HG02588 (cell line): ENCODE measurements at regions not wholly inside any gene's neighbourhood (a gene's known extent, or its start where the extent isn't known, plus 50 kb on each side); places are given as distances from the start of the nearest gene placed in this dataset.
"Not testable (repeated sequence)": the region's sequence is repeated elsewhere in the genome, so short reads cannot be mapped to it uniquely, and the experiment has no call there.

Experiments used
- ATAC-seq: cut with Tn5 transposase; IDR thresholded peaks from one replicate; pipeline ENCODE4 v1.9.1; 2021; ENCODE audit warnings: mild to moderate bottlenecking, moderate library complexity; ENCODE audit not compliant: unreplicated experiment

GRCh38 chr6:74343321-74343720 is 647.3 kb downstream of the CD109 start:
- ATAC-seq: not testable (repeated sequence)

GRCh38 chr6:74334722-74335121 is 638.7 kb downstream of the CD109 start:
- no peak for ATAC-seq

GRCh38 chr6:74333406-74333805 is 637.4 kb downstream of the CD109 start:
- ATAC-seq: no peak

- no peak for ATAC-seq
Measured at GRCh38 chr6:74320715-74321114, 624.7 kb downstream of the CD109 start.

GRCh38 chr6:74320074-74320473 is 624.1 kb downstream of the CD109 start:
- no peak for ATAC-seq

GRCh38 chr6:74319292-74319691 is 623.3 kb downstream of the CD109 start:
- no peak for ATAC-seq

GRCh38 chr6:74318738-74319137 is 622.7 kb downstream of the CD109 start:
- no peak for ATAC-seq

- no peak for ATAC-seq
Measured at GRCh38 chr6:74312081-74312480, 616.1 kb downstream of the CD109 start.

- ATAC-seq: no peak
Measured at GRCh38 chr6:74311431-74311830, 615.4 kb downstream of the CD109 start.

- ATAC-seq: no peak
Measured at GRCh38 chr6:74289884-74290283, 593.9 kb downstream of the CD109 start.

- ATAC-seq: no peak
Measured at GRCh38 chr6:74287932-74288331, 591.9 kb downstream of the CD109 start.

GRCh38 chr6:74287441-74287840 is 591.4 kb downstream of the CD109 start:
- no peak for ATAC-seq

GRCh38 chr6:74284284-74284683 is 588.3 kb downstream of the CD109 start:
- ATAC-seq: no peak

- no peak for ATAC-seq
Measured at GRCh38 chr6:74283532-74283931, 587.5 kb downstream of the CD109 start.

GRCh38 chr6:74282143-74282689 is 586.2 kb downstream of the CD109 start:
- no peak for ATAC-seq

- no peak for ATAC-seq
Measured at GRCh38 chr6:74280130-74280692, 584.2 kb downstream of the CD109 start.

- no peak for ATAC-seq
Measured at GRCh38 chr6:74277777-74278186, 581.8 kb downstream of the CD109 start.

GRCh38 chr6:74273541-74273940 is 577.5 kb downstream of the CD109 start:
- ATAC-seq: no peak

- ATAC-seq: no peak
Measured at GRCh38 chr6:74269600-74269858, 573.5 kb downstream of the CD109 start.

- ATAC-seq: no peak
Measured at GRCh38 chr6:74268815-74269599, 573.0 kb downstream of the CD109 start.

GRCh38 chr6:74259981-74260380 is 564.0 kb downstream of the CD109 start:
- no peak for ATAC-seq

GRCh38 chr6:74256781-74257180 is 560.8 kb downstream of the CD109 start:
- ATAC-seq: no peak

GRCh38 chr6:74256381-74256780 is 560.4 kb downstream of the CD109 start:
- no peak for ATAC-seq
